ENCODE measurements at regions not wholly inside any gene's neighbourhood (a gene's known extent, or its start where the extent isn't known, plus 50 kb on each side); places are given as distances from the start of the nearest gene placed in this dataset.

DNA sequence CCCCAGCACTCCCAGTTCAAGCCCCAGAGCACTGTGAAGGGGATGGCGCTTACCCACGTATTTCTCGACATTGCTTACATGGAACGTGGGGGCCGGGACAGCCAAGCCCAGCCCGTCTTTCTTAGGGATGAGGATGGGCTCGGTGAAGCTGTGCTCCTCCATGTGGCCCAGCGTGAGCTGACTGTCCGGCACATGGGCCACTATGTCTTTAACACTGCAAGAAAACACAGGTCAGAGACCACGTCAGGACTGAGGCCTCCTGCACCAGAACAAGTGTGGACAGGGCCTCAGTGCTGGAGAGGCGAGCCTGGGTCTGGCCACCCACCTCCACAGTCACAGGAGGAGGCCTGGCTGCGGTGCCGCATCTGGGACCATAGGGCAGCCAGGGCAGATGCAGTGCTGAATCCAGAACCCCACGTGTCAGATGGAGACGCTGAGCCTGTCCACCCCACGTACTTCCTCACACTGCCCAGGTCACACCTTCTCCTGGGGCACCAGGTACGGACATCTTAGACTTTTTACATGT lies 125.2 kb downstream of the TUBA3C start:
- intact Hi-C loops (cut with DNase I) = no loop called here
- WGBS, 2 donors = 66 to 75% methylated on average over 13 to 17 of the region's 17 CpGs

DNA sequence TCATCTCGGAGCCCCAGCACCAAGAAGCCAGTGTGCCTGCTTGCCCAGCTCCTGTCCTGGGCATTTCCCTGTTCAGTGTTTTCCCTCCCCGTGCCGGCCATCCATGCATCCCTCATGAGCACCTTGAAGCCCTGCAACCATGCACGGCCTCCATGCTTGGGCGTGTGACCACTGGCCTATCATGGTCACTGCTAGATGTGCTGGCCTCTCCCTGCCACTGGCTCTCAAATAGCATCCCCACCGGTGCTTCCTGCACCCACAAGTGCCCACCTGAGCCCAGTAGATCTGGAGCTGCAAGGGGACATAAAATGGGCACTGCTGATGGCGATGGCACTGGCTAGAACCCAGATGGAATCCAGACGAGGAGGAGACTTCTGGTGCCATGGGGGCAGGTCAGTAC lies 126.0 kb downstream of the TUBA3C start:
- H3K27me3 ChIP-seq = no peaks in the 10 kb centered on the region
- TF ChIP-seq POLR2A (IDR thresholded peaks at IDR 0.05) = no peak
- TF ChIP-seq, protein P1, sequence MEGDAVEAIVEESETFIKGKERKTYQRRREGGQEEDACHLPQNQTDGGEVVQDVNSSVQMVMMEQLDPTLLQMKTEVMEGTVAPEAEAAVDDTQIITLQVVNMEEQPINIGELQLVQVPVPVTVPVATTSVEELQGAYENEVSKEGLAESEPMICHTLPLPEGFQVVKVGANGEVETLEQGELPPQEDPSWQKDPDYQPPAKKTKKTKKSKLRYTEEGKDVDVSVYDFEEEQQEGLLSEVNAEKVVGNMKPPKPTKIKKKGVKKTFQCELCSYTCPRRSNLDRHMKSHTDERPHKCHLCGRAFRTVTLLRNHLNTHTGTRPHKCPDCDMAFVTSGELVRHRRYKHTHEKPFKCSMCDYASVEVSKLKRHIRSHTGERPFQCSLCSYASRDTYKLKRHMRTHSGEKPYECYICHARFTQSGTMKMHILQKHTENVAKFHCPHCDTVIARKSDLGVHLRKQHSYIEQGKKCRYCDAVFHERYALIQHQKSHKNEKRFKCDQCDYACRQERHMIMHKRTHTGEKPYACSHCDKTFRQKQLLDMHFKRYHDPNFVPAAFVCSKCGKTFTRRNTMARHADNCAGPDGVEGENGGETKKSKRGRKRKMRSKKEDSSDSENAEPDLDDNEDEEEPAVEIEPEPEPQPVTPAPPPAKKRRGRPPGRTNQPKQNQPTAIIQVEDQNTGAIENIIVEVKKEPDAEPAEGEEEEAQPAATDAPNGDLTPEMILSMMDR (IDR thresholded peaks at IDR 0.05) = no peak
- DNase-seq (no peak), ATAC-seq (no peak)
- 43 to 57% methylated on average over 1 to 8 of the region's 8 CpGs for WGBS, 2 donors
- H3K36me3 ChIP-seq (replicated peaks in 1 of 2; ENCODE audit: insufficient read depth in 1 of 2, low read depth in 2 of 2) = no peaks in the 10 kb centered on the region
- intact Hi-C loops (cut with DNase I) = no loop called here
- no peak overlapping the region for H3K4me3 ChIP-seq
- H3K4me1 ChIP-seq = no peaks in the 10 kb centered on the region
- no peaks in the 10 kb centered on the region for H3K9me3 ChIP-seq
- H3K27ac ChIP-seq = no peak overlapping the region

More for the DNA sequence above, 125.2 kb downstream of the TUBA3C start:
- Histone ChIP-seq H3K36me3 (replicated peaks in 1 of 2; ENCODE audit: insufficient read depth in 1 of 2, low read depth in 2 of 2) (no peaks in the 10 kb centered on the region), H3K27ac (no peak overlapping the region), H3K27me3 (no peaks in the 10 kb centered on the region), H3K4me1 (no peaks in the 10 kb centered on the region), H3K4me3 (no peak overlapping the region), H3K9me3 (no peaks in the 10 kb centered on the region)
- no peak for ATAC-seq
- no peak for TF ChIP-seq POLR2A (IDR thresholded peaks at IDR 0.05)
- TF ChIP-seq, protein P1 (IDR thresholded peaks at IDR 0.05) = no peak
- no peak for DNase-seq

DNA sequence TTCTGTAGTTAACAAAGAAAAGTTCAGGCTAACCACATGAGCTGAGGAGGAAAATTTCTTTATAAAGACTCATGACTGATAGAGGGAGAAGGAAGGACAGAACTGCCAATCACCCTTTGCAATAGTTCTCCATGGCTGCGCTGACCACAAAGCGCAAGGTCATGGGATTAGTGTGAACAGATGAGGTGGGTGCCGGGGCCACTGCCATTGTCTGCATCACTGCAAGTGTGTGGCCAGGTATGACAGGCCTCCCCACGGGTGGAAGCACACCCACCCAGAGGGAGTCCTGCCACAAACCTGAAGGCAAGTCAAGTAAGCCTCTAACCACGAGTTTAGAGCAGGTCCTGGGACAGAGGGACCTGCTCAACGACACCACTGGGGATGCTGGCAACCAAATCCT lies 128.1 kb downstream of the TUBA3C start:
- no peaks in the 10 kb centered on the region for H3K4me1 ChIP-seq
- H3K9me3 ChIP-seq = no peaks in the 10 kb centered on the region
- DNase-seq (no peak), ATAC-seq (no peak)
- H3K27me3 ChIP-seq = no peaks in the 10 kb centered on the region
- 50 to 66% methylated on average over 5 to 6 of the region's 6 CpGs for WGBS, 2 donors
- no peaks in the 10 kb centered on the region for H3K36me3 ChIP-seq (replicated peaks in 1 of 2; ENCODE audit: insufficient read depth in 1 of 2, low read depth in 2 of 2)
- no peak for TF ChIP-seq POLR2A (IDR thresholded peaks at IDR 0.05)
- TF ChIP-seq, protein P1 (IDR thresholded peaks at IDR 0.05) = no peak
- intact Hi-C loops (cut with DNase I) = no loop called here
- H3K4me3 ChIP-seq = no peak overlapping the region
- H3K27ac ChIP-seq = no peak overlapping the region

DNA sequence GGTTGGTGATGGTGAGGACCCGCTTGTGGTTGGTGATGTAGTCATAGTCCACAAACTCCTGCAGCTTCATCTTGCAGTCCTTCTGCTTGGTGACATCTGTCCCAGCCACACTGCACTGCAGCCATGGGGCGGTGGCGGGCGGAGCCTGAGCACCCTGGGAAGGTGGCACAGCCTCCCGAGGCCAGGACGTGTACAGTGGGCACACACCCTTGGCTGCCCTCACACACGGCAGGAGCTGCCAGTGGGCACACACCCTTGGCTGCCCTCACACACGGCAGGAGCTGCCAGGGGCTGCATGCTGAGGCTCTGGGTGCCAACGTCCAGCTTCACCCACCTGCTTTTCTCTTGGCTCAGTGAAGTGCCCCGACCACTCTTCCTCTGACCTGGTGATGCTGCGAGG lies 128.7 kb downstream of the TUBA3C start:
- WGBS, 2 donors = 62 to 67% methylated on average over 2 to 11 of the region's 11 CpGs
- Histone ChIP-seq H3K27me3 (no peaks in the 10 kb centered on the region), H3K4me3 (no peak overlapping the region), H3K4me1 (no peaks in the 10 kb centered on the region), H3K9me3 (no peaks in the 10 kb centered on the region), H3K27ac (no peak overlapping the region), H3K36me3 (replicated peaks in 1 of 2; ENCODE audit: insufficient read depth in 1 of 2, low read depth in 2 of 2) (no peaks in the 10 kb centered on the region)
- intact Hi-C loops (cut with DNase I) = no loop called here
- ATAC-seq (no peak), DNase-seq (no peak)
- TF ChIP-seq, protein P1 (IDR thresholded peaks at IDR 0.05) = no peak
- no peak for TF ChIP-seq POLR2A (IDR thresholded peaks at IDR 0.05)

DNA sequence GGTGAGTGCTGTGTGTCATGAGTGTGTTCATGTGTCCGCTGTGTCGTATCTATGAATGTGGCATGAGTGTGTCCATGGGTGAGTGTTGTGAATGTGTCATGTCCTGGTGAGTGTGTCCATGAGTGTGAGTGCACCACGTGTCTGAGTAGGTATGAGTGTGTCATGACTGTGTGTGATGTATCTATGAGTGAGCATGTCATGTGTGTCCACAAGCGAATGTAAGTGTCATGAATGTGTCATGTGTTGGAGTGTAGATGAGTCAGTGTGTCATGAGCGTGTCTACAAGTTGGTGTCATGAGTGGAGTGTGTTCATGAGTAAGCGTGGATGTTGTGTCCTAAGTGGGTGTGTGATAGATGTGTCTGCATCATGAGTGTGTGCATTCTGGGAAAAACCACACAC lies 129.4 kb downstream of the TUBA3C start:
- H3K27me3 ChIP-seq = no peaks in the 10 kb centered on the region
- H3K4me3 ChIP-seq = no peak overlapping the region
- DNase-seq = no peak
- no peaks in the 10 kb centered on the region for H3K36me3 ChIP-seq (replicated peaks in 1 of 2; ENCODE audit: insufficient read depth in 1 of 2, low read depth in 2 of 2)
- WGBS, 2 donors = 56 to 58% methylated on average over 6 of the region's 6 CpGs
- no peak overlapping the region for H3K27ac ChIP-seq
- H3K9me3 ChIP-seq = no peaks in the 10 kb centered on the region
- TF ChIP-seq, protein P1 (IDR thresholded peaks at IDR 0.05) = no peak
- no peak for TF ChIP-seq POLR2A (IDR thresholded peaks at IDR 0.05)
- no peak for ATAC-seq
- intact Hi-C loops (cut with DNase I) = no loop called here
- no peaks in the 10 kb centered on the region for H3K4me1 ChIP-seq
